Left ventricle myocardium inferior (tissue), 1 donor: ENCODE measurements at regions not wholly inside any gene's neighbourhood (a gene's known extent, or its start where the extent isn't known, plus 50 kb on each side); places are given as distances from the start of the nearest gene placed in this dataset.
"Not testable (repeated sequence)": the region's sequence is repeated elsewhere in the genome, so short reads cannot be mapped to it uniquely, and the experiment has no call there.

Experiments
- DNase-seq: peaks from one replicate; pipeline ENCODE4 v3.0.0-alpha.2; 2020
- H3K27ac ChIP-seq: fragments of 200-600 bp; replicated peaks from 2 replicates; pipeline ENCODE4 v1.8.0; 2021
- H3K27me3 ChIP-seq: fragments of 200-600 bp; 2 replicates; pipeline ENCODE4 v1.8.0; 2021; ENCODE audit warnings: low read depth
- H3K36me3 ChIP-seq: fragments of 200-600 bp; 2 replicates; pipeline ENCODE4 v1.8.0; 2021
- H3K4me1 ChIP-seq: fragments of 200-600 bp; 2 replicates; pipeline ENCODE4 v1.8.0; 2021
- H3K4me3 ChIP-seq: fragments of 200-600 bp; 2 replicates; pipeline ENCODE4 v1.8.0; 2021; ENCODE audit warnings: mild to moderate bottlenecking, moderate library complexity
- H3K9me3 ChIP-seq: fragments of 200-600 bp; replicated peaks from 2 replicates; pipeline ENCODE4 v1.8.0; 2021
- intact Hi-C: fragments of 100-400 bp; cut with micrococcal nuclease; formaldehyde crosslinking; loops from one replicate; pipeline ENCODE4 v1.11.0; 2022
- TF ChIP-seq, protein P1 (sequence below): fragments of 200-600 bp; IDR thresholded peaks from 2 replicates; pipeline ENCODE4 v1.8.0; 2021; ENCODE audit warnings: antibody characterized with exemption, mild to moderate bottlenecking, borderline replicate concordance
- donor health status: DM: no; HTN: yes; CAD: no; lungs with severe emphysema.

- H3K36me3 ChIP-seq, result no peaks in the 10 kb centered on the region
- H3K27me3 ChIP-seq, result no peaks in the 10 kb centered on the region
- H3K4me3 ChIP-seq, result no peak overlapping the region
- peaks cover 4% of the 10 kb centered on the region for H3K9me3 ChIP-seq
- H3K27ac ChIP-seq, result no peak overlapping the region
- intact Hi-C loops, result no loop called here
- H3K4me1 ChIP-seq, result no peaks in the 10 kb centered on the region
- DNase-seq, result no peak
- TF ChIP-seq, protein P1, sequence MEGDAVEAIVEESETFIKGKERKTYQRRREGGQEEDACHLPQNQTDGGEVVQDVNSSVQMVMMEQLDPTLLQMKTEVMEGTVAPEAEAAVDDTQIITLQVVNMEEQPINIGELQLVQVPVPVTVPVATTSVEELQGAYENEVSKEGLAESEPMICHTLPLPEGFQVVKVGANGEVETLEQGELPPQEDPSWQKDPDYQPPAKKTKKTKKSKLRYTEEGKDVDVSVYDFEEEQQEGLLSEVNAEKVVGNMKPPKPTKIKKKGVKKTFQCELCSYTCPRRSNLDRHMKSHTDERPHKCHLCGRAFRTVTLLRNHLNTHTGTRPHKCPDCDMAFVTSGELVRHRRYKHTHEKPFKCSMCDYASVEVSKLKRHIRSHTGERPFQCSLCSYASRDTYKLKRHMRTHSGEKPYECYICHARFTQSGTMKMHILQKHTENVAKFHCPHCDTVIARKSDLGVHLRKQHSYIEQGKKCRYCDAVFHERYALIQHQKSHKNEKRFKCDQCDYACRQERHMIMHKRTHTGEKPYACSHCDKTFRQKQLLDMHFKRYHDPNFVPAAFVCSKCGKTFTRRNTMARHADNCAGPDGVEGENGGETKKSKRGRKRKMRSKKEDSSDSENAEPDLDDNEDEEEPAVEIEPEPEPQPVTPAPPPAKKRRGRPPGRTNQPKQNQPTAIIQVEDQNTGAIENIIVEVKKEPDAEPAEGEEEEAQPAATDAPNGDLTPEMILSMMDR, result no peak
Observed at GRCh38 chr3:144877356-144877755, 905.7 kb downstream of the DIPK2A start.

DNA sequence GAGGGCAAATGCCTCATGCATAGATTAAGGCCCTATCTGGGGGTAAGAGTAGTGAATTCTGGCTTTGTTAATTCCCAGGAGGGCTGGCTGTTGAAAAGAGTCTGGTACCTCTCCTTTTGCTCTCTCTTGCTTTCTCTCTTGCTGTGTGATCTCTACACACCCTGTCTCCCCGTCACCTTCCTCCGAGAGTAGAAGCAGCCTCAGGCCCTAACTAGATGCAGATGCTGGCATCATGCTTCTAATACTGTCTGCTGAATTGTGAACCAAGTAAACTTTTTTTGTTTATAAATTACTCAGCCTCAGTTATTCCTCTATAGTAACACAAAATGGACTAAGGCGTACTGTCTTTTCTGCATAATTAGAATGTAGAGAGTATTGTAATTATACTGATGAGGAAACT is 908.1 kb downstream of the DIPK2A start:
- H3K4me3 ChIP-seq, result no peak overlapping the region
- H3K27me3 ChIP-seq, result no peaks in the 10 kb centered on the region
- H3K36me3 ChIP-seq, result no peaks in the 10 kb centered on the region
- TF ChIP-seq, protein P1, result no peak
- no peak overlapping the region for H3K27ac ChIP-seq
- DNase-seq, result no peak
- peaks cover 7% of the 10 kb centered on the region for H3K9me3 ChIP-seq
- no peaks in the 10 kb centered on the region for H3K4me1 ChIP-seq
- intact Hi-C loops, result no loop called here

DNA sequence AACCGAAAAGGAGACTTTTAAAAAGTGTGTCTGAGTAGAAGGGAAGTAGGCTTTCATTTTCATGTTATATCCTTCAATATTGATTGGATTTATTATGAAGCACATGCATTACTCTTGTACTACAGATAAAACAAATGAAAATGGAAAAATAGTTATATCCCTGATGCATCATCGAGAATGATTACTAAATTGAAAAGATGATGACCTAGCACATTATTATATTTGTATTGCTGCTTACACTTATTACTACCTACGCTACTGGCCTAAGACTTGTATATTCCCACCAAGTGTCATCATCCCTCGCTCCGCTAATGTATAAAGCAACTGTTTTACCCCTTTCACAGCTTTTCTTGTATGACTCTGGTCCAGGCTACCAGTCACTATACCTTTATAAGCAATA is 922.4 kb downstream of the DIPK2A start:
- Histone ChIP-seq H3K4me3 (no peak overlapping the region), H3K27me3 (no peaks in the 10 kb centered on the region), H3K27ac (no peak overlapping the region), H3K9me3 (no peaks in the 10 kb centered on the region), H3K4me1 (no peaks in the 10 kb centered on the region), H3K36me3 (no peaks in the 10 kb centered on the region)
- intact Hi-C loops, result no loop called here
- TF ChIP-seq, protein P1, result no peak
- DNase-seq, result no peak

DNA sequence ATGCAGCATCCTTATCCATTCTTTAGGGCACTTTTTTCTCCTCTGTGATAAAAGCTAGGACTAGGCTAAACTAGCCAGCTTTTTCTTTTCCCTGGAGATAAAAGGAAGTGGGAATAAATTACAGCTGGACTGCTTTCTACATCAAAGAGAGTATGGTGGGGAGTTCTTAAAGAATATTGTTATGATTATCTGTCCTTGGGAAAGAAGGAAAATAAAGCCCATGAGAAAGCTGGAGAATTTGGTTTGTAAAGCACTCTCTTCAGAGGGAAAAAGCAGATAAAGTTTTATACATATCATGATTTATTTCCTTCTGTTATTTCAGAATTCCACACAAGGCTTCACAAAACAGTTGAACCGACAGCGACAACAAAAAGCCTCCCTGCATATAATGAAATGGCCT is 923.0 kb downstream of the DIPK2A start:
- no peak overlapping the region for H3K27ac ChIP-seq
- intact Hi-C loops, result no loop called here
- H3K27me3 ChIP-seq, result no peaks in the 10 kb centered on the region
- no peaks in the 10 kb centered on the region for H3K9me3 ChIP-seq
- H3K4me1 ChIP-seq, result no peaks in the 10 kb centered on the region
- TF ChIP-seq, protein P1, result no peak
- no peak for DNase-seq
- no peak overlapping the region for H3K4me3 ChIP-seq
- H3K36me3 ChIP-seq, result no peaks in the 10 kb centered on the region

DNA sequence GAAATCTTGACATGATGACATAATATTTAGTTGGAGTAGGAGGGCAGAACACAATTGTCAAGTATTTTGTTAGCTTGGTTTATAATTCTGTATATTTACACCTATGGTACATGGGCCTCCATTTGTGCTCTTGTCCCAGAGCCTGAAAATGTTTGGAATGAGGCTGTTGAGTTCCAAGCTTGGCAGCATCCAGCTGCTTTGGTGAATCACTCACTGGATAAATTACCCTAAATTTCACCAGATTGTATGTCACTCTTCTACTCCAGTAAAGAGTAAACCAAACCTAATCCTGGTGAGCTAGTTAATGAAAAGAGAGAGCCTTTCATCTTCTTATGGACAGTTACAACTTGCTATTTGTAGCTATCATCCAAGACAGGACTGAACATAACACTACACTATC is 928.7 kb downstream of the DIPK2A start:
- intact Hi-C loops, result no loop called here
- no peaks in the 10 kb centered on the region for H3K36me3 ChIP-seq
- TF ChIP-seq, protein P1, result no peak
- H3K4me3 ChIP-seq, result no peak overlapping the region
- H3K4me1 ChIP-seq, result no peaks in the 10 kb centered on the region
- peaks cover 28% of the 10 kb centered on the region for H3K9me3 ChIP-seq
- H3K27ac ChIP-seq, result no peak overlapping the region
- H3K27me3 ChIP-seq, result no peaks in the 10 kb centered on the region
- no peak for DNase-seq

GRCh38 chr3:144907581-144907980 is 936.0 kb downstream of the DIPK2A start:
- DNase-seq, intact Hi-C loops: not testable (repeated sequence)

More at GRCh38 chr3:144907581-144907980, 936.0 kb downstream of the DIPK2A start:
- H3K9me3 ChIP-seq, result peaks cover 47% of the 10 kb centered on the region
- H3K4me3 ChIP-seq, H3K27me3 ChIP-seq, H3K4me1 ChIP-seq, H3K27ac ChIP-seq, H3K36me3 ChIP-seq: not testable (repeated sequence)
